Amniotic stem cell (primary cell): ENCODE measurements at regions not wholly inside any gene's neighbourhood (a gene's known extent, or its start where the extent isn't known, plus 50 kb on each side); places are given as distances from the start of the nearest gene placed in this dataset.
A peak's percentile ranks its signal among the peaks of the same experiment; 100 is the strongest.
"Not testable (repeated sequence)": the region's sequence is repeated elsewhere in the genome, so short reads cannot be mapped to it uniquely, and the experiment has no call there.

Experiments used
- DNase-seq: peaks from one replicate; lab custom pipeline; 2025; lab: John Stamatoyannopoulos, UW

GRCh38 chr6:158920311-158920905, 79.6 kb downstream of the RSPH3 start:
- no peak for DNase-seq

- DNase-seq = no peak
Observed at GRCh38 chr6:158919865-158920264, 80.1 kb downstream of the RSPH3 start.

GRCh38 chr6:158916617-158917016, 83.4 kb downstream of the RSPH3 start:
- no peak for DNase-seq

- no peak for DNase-seq
Observed at GRCh38 chr6:158914923-158915322, 85.1 kb downstream of the RSPH3 start.

GRCh38 chr6:158913580-158913979, 86.4 kb downstream of the RSPH3 start:
- no peak for DNase-seq

GRCh38 chr6:158912655-158913054, 87.3 kb downstream of the RSPH3 start:
- no peak for DNase-seq

- no peak for DNase-seq
Observed at GRCh38 chr6:158911746-158912480, 88.1 kb downstream of the RSPH3 start.

- no peak for DNase-seq
Observed at GRCh38 chr6:158910484-158911440, 89.2 kb downstream of the RSPH3 start.

- DNase-seq = no peak
Observed at GRCh38 chr6:158909938-158910337, 90.1 kb downstream of the RSPH3 start.

- no peak for DNase-seq
Observed at GRCh38 chr6:158908606-158909005, 89.4 kb upstream of the EZR start.

GRCh38 chr6:158907931-158908330, 88.8 kb upstream of the EZR start:
- no peak for DNase-seq

- DNase-seq = no peak
Observed at GRCh38 chr6:158906926-158907325, 87.8 kb upstream of the EZR start.

- DNase-seq = no peak
Observed at GRCh38 chr6:158905277-158905676, 86.1 kb upstream of the EZR start.

GRCh38 chr6:158903801-158904200, 84.6 kb upstream of the EZR start:
- no peak for DNase-seq

- DNase-seq = no peak
Observed at GRCh38 chr6:158900663-158901312, 81.6 kb upstream of the EZR start.

- no peak for DNase-seq
Observed at GRCh38 chr6:158897236-158897635, 78.1 kb upstream of the EZR start.

- DNase-seq = no peak
Observed at GRCh38 chr6:158895661-158896060, 76.5 kb upstream of the EZR start.

GRCh38 chr6:158894193-158894592, 75.0 kb upstream of the EZR start:
- peak; percentile 68 for DNase-seq

- DNase-seq = no peak
Observed at GRCh38 chr6:158892266-158892665, 73.1 kb upstream of the EZR start.

- not testable (repeated sequence) for DNase-seq
Observed at GRCh38 chr6:158891560-158891959, 72.4 kb upstream of the EZR start.

GRCh38 chr6:158888171-158888570, 69.0 kb upstream of the EZR start:
- not testable (repeated sequence) for DNase-seq

GRCh38 chr6:158886346-158886977, 67.3 kb upstream of the EZR start:
- DNase-seq = not testable (repeated sequence)
